Suprapubic skin (tissue), 4 donors: ENCODE measurements at regions not wholly inside any gene's neighbourhood (a gene's known extent, or its start where the extent isn't known, plus 50 kb on each side); places are given as distances from the start of the nearest gene placed in this dataset.

ENCODE experiments used
- DNase-seq, 2 donors: peaks; one replicate each; pipeline ENCODE4 v3.0.0-alpha.2; 2019; ENCODE audit warnings: low spot score in 2 of 2
- H3K27ac ChIP-seq: fragments of 200-600 bp; sonication (generic); one replicate; pipeline ENCODE4 v1.5.1; 2019
- H3K27me3 ChIP-seq: fragments of 200-600 bp; sonication (generic); one replicate; pipeline ENCODE4 v1.5.1; 2019
- H3K36me3 ChIP-seq: fragments of 200-600 bp; sonication (generic); one replicate; pipeline ENCODE4 v1.5.1; 2019
- H3K4me1 ChIP-seq: fragments of 200-600 bp; sonication (generic); one replicate; pipeline ENCODE4 v1.5.1; 2019
- H3K4me3 ChIP-seq: fragments of 200-600 bp; sonication (generic); one replicate; pipeline ENCODE4 v1.5.1; 2019; ENCODE audit warnings: mild to moderate bottlenecking
- H3K9me3 ChIP-seq: fragments of 200-600 bp; sonication (generic); one replicate; pipeline ENCODE4 v1.5.1; 2019
- EP300 ChIP-seq: sonication (generic); formaldehyde crosslinking; IDR thresholded peaks from one replicate; pipeline ENCODE4 v1.6.1; 2017; ENCODE audit warnings: antibody characterized with exemption
- POLR2A ChIP-seq, 2 donors: fragments of 450-650 bp; IDR thresholded peaks; one replicate each; pipeline ENCODE4 v1.6.1; 2017; ENCODE audit warnings: antibody characterized with exemption in 2 of 2, mild to moderate bottlenecking in 2 of 2, moderate library complexity in 2 of 2
- POLR2AphosphoS5 ChIP-seq, 3 donors: sonication (generic); formaldehyde crosslinking; IDR thresholded peaks; one replicate each; pipeline ENCODE4 v1.6.1; 2017; ENCODE audit warnings: antibody characterized with exemption in 3 of 3
- WGBS: methylation state at CpG from one replicate; pipeline ENCODE4 v1.1.5; 2018; 5-methylcytosine and 5-hydroxymethylcytosine counted together
- TF ChIP-seq, protein P1 (sequence below), 2 donors: fragments of 200-600 bp in 1 of 2; fragments of 450-650 bp in 1 of 2; sonication (generic) in 1 of 2; IDR thresholded peaks; one replicate each; pipeline ENCODE4 v1.5.1; 2016 to 2019; ENCODE audit warnings: antibody characterized with exemption in 2 of 2, mild to moderate bottlenecking in 1 of 2, moderate library complexity in 1 of 2

- WGBS, result 20% methylated on average over 1 of the region's 1 CpG
- H3K27ac ChIP-seq, result no peak overlapping the region
- H3K27me3 ChIP-seq, result no peaks in the 10 kb centered on the region
- H3K36me3 ChIP-seq, result no peaks in the 10 kb centered on the region
- no peaks in the 10 kb centered on the region for H3K9me3 ChIP-seq
- H3K4me3 ChIP-seq, result no peak overlapping the region
- no peaks in the 10 kb centered on the region for H3K4me1 ChIP-seq
- no peak for TF ChIP-seq POLR2A (IDR thresholded peaks at IDR 0.05)
- TF ChIP-seq EP300, result no peak
- no peak for TF ChIP-seq POLR2AphosphoS5 (IDR thresholded peaks at IDR 0.05)
- TF ChIP-seq, protein P1, sequence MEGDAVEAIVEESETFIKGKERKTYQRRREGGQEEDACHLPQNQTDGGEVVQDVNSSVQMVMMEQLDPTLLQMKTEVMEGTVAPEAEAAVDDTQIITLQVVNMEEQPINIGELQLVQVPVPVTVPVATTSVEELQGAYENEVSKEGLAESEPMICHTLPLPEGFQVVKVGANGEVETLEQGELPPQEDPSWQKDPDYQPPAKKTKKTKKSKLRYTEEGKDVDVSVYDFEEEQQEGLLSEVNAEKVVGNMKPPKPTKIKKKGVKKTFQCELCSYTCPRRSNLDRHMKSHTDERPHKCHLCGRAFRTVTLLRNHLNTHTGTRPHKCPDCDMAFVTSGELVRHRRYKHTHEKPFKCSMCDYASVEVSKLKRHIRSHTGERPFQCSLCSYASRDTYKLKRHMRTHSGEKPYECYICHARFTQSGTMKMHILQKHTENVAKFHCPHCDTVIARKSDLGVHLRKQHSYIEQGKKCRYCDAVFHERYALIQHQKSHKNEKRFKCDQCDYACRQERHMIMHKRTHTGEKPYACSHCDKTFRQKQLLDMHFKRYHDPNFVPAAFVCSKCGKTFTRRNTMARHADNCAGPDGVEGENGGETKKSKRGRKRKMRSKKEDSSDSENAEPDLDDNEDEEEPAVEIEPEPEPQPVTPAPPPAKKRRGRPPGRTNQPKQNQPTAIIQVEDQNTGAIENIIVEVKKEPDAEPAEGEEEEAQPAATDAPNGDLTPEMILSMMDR (IDR thresholded peaks at IDR 0.05), result no peak
- DNase-seq, result no peak
These were observed 234.1 kb downstream of the CPE start for GRCh38 chr4:165612936-165613335.

DNA sequence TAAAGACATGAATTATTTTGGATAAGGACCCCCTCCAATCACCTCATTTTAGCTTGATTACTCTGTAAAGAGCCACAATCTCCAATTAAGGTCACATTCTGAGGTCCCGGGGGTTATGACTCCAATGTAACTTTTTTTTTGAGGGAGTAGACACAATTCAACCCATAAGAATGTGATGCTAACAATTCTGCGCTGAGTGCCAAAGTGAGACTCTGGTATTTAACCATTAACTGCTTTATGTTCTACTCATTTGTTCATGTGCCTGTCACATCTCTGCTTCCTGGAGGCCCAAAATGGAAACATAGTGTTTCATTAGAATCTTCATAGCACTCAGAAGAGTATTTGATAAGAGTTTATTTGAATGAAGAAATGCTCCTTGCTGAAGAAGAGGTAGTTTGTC, 234.8 kb downstream of the CPE start:
- whole genome bisulfite sequencing, result 88% methylated on average over 2 of the region's 2 CpGs
- TF ChIP-seq, protein P1 (IDR thresholded peaks at IDR 0.05), result no peak
- TF ChIP-seq POLR2AphosphoS5 (IDR thresholded peaks at IDR 0.05) (no peak), EP300 (no peak), POLR2A (IDR thresholded peaks at IDR 0.05) (no peak)
- Histone ChIP-seq H3K4me3 (no peak overlapping the region), H3K27me3 (no peaks in the 10 kb centered on the region), H3K27ac (no peak overlapping the region), H3K4me1 (no peaks in the 10 kb centered on the region), H3K9me3 (no peaks in the 10 kb centered on the region), H3K36me3 (no peaks in the 10 kb centered on the region)
- no peak for DNase-seq

- TF ChIP-seq POLR2A (IDR thresholded peaks at IDR 0.05) (no peak), POLR2AphosphoS5 (IDR thresholded peaks at IDR 0.05) (no peak), EP300 (no peak)
- TF ChIP-seq, protein P1 (IDR thresholded peaks at IDR 0.05), result no peak
- H3K4me3 ChIP-seq, result no peak overlapping the region
- no peaks in the 10 kb centered on the region for H3K27me3 ChIP-seq
- no peak overlapping the region for H3K27ac ChIP-seq
- H3K9me3 ChIP-seq, result no peaks in the 10 kb centered on the region
- DNase-seq, result no peak
- no peaks in the 10 kb centered on the region for H3K4me1 ChIP-seq
- WGBS, result 86% methylated on average over 3 of the region's 3 CpGs
- no peaks in the 10 kb centered on the region for H3K36me3 ChIP-seq
These were observed 242.1 kb downstream of the CPE start for GRCh38 chr4:165620913-165621312.

GRCh38 chr4:165621983-165622382, 243.2 kb downstream of the CPE start:
- Histone ChIP-seq H3K27me3 (no peaks in the 10 kb centered on the region), H3K36me3 (no peaks in the 10 kb centered on the region), H3K27ac (no peak overlapping the region), H3K9me3 (no peaks in the 10 kb centered on the region), H3K4me1 (no peaks in the 10 kb centered on the region), H3K4me3 (no peak overlapping the region)
- 74% methylated on average over 5 of the region's 5 CpGs for WGBS
- DNase-seq, result no peak
- TF ChIP-seq, protein P1 (IDR thresholded peaks at IDR 0.05), result no peak
- TF ChIP-seq POLR2AphosphoS5 (IDR thresholded peaks at IDR 0.05), result no peak
- no peak for TF ChIP-seq EP300
- TF ChIP-seq POLR2A (IDR thresholded peaks at IDR 0.05), result no peak

- H3K27ac ChIP-seq, result no peak overlapping the region
- DNase-seq, result no peak
- no peaks in the 10 kb centered on the region for H3K36me3 ChIP-seq
- H3K4me1 ChIP-seq, result peaks cover 1% of the 10 kb centered on the region
- WGBS, result 73% methylated on average over 2 of the region's 2 CpGs
- TF ChIP-seq POLR2A (IDR thresholded peaks at IDR 0.05), result no peak
- no peak for TF ChIP-seq POLR2AphosphoS5 (IDR thresholded peaks at IDR 0.05)
- no peak for TF ChIP-seq EP300
- TF ChIP-seq, protein P1 (IDR thresholded peaks at IDR 0.05), result no peak
- H3K27me3 ChIP-seq, result no peaks in the 10 kb centered on the region
- no peaks in the 10 kb centered on the region for H3K9me3 ChIP-seq
- H3K4me3 ChIP-seq, result no peak overlapping the region
These were observed 246.5 kb downstream of the CPE start for GRCh38 chr4:165625281-165625680.
